Activated CD8-positive, alpha-beta memory T cell treated with anti-CD3 and anti-CD28 coated beads for 48 hours (primary cell): ENCODE measurements at regions not wholly inside any gene's neighbourhood (a gene's known extent, or its start where the extent isn't known, plus 50 kb on each side); places are given as distances from the start of the nearest gene placed in this dataset.

ENCODE experiments used
- DNase-seq, 3 experiments: peaks; one replicate each; pipeline ENCODE4 v3.0.0-alpha.2; 2020; ENCODE audit warnings: low read depth in 2 of 3, low spot score in 2 of 3

DNA sequence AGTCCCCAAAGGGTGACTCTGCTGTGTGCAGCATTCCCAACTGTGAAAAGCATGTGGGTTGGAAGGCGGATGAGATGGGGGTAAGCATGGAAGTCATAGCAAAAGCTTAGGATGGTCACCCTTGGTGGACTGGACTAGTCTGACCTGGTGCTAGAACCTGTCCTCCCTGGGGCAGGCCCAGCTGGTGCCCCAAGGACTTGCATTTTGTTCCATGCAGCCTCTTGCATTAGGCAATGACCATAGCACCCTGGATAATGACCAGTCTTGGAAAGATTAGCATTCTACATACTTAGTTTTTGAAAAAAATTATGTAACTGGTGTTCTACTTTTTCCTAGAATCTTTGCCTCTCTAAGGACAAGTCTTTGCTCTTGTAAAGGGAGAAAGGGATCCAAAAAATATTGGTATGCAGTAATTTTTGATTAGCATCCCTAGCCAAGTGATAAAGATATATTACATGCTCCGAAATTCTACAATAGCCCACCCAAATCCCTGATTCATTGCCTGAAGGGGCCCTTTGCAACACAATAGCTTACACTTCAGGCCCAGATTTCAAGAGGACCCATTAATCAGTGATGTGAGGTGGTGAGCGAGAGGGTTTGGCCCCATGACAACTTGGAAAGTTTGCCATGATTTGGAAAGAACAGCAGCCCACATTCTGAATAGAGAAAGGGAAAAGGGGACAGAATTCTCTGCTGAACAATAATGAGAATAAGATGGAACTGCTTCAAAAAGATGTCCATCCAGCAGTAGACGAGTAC lies 93.3 kb upstream of the CD180 start:
- no peak for DNase-seq

DNA sequence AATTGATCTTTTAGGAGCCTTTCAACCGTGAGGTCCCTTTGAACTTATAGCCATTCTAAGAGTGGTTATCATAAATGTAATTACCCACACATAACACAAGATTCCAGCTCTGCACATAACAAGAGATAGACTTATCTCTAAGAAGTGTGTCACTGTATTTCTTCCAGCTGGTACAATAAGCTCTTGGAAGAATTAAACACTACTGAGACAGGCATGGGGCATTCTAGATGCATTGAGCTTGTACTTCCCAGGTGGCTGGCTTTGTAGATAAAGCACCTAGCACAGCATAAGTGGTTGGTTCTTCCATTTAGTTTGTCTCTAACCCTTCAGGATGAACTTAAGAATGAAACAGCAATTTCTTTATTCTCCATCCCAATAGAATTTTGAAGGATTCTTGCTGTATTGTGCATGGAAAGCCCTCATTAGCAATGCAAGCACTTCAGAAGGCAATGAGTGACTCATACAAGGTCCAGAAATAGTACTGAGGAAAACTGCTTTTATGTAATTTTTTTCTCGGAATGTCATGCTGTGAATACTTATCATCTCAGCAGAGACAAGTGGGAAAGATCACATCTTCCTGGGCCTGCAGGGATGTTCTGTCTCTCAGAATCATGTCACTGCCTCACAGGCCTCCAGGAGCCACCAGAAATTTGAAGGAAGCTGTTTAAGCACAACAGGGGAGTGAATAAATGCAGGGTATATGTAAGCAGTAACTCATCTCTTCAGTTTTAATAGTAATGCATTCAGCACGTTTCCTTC lies 91.1 kb upstream of the CD180 start:
- DNase-seq: no peak

DNA sequence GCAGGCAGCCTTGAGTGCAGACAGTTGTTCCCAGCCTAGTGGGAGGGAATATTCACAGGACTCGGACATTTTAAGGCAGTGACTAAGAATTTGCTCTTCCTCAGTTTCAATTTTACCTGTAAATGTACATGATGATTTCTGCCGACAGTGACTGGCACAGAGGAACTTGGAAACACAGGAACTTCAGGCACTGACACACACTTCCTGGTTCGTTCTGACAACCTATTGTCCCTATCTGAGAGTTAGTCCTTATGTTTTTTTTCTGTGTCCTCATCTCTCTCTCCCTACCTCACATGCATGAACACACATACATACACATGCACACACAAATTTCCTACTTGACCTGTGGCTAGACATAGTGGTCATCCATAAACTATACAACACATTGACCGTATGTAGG lies 89.4 kb upstream of the CD180 start:
- DNase-seq: no peak

DNA sequence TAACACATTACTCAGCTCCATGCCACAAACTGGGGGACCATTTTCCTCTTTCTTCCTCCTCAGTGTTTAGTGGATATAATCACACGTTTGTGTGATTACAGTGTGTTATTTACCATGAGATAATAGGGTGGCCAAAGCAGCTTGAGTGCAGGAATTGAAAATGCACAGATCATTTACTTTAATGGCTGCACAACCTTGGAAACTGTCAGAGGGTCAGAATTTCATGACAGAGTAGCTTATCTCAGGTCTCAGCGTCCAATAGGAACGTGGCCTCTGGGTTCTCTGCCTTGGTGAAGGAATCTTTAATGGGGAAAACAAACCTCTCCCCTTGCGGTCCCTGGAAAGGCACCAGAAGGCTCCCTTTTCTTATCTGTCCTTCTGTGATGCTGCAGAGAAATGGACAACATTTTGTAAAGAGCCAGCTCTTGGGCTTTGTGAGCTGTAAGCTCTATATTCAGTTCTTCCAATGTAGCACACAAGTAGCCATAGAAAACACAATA lies 87.4 kb upstream of the CD180 start:
- DNase-seq: no peak

DNA sequence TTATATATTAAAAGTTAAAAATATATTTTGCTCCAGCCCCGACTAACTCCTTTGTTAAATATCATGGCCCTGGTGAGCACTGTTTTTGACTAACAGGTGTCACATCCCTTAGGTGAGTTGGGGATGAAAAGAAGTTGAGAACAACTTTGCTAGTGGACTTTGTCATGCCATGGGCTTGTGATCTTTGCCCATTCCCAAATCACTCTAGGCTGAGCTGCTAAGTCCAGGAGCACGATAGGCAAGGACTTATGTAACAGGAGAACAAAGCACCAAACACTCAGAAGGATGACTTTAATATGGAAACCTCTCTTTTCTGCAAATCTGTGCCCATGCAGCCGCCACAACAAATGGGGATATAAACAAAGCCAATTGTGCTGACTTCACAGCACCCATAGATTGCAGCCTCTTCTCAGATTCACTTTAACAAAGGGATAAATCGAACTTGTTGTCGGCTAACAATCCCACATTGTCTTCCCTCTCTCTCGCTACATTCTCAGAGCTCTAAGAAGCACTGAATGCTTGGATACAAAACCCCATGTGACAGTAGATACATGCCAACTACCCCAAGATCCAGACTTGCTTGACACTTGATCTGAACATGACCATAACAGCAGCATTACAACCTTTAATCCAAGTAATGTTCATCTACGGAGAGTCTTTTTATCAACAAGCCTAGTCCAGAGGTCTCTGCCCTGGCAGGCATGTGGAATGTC lies 86.8 kb upstream of the CD180 start:
- DNase-seq: no peak

DNA sequence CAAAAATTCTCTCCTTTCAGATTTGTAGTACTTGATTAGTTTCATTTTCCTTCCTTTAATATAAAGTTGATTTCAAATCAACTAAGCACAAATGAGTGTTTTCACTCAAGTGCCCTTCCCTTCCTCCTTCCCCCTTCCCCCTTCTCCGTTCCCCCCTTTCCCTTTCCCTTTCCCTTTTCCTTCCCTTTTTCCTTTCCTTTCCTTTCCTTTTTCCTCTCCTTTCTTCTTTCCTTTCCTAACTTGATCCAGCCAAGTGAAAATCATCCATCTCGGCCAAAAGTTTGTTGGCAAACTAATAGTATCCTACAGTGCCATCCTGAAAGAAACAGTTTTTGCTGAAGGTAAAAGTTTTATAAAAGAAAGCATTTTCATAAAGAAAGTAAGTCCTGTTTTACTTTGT lies 85.3 kb upstream of the CD180 start:
- DNase-seq: no peak

DNA sequence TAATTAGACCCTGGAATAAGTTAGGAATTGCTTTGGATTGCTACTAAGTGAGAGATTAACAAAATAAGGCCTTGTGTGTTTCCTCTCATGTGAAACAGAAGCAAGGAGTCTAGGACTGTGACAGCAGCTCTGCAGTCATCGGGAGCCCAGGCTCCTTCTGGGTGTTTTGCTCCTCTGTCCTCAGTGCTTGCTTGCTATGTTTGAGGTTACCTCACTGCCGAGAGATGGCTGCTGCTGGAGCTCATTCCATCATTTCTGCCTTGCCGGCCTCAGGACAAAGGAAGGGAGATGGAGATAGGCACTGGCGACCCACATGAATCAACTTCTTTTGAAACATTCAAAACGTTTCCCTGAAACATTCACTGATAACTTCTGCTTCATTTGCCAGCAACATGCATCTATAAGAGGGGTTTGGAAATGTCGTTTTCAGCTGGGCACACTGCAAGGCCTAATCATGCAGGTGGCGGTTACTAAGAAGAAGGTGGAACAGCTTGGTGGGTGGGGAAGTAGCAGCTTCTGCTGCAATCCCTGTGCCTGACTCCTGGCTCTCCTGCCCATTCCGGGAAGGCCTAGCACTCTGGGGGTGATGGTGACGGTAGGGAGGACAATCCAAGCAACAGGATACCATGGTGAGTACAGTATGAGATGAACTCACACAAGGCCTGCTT lies 77.2 kb upstream of the CD180 start:
- no peak for DNase-seq

DNA sequence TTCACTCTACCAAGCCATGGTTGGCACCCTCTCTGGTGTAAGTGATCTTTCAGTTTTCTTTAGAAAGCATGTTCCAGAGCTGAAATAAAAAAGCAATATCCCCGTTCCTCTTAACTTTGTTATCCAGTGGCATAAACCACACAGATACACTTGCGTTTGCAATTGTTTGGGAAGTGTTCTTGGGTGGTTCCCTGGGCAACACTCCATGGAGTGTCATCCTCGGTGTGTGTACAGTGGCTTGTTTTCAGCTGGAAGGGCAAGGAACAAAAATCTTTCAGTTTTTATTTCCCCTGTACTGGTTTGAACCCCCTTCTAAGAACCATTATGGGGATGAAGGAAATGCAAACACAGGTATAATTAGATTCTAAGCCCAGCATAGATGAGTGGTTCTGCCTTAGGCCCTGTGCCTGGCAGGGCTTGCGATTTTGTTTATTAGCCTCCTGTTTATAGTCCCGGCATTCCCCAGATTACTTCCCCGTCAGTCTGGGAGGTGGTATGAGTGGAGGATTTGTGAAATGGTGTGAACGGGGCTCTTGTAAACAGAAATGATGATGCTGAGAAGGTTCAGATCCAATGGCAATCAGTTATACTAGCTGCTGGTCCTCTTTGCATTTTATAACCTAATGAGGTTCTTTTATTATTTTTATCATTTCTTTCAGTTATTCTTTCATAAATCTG lies 76.0 kb upstream of the CD180 start:
- DNase-seq: no peak

DNA sequence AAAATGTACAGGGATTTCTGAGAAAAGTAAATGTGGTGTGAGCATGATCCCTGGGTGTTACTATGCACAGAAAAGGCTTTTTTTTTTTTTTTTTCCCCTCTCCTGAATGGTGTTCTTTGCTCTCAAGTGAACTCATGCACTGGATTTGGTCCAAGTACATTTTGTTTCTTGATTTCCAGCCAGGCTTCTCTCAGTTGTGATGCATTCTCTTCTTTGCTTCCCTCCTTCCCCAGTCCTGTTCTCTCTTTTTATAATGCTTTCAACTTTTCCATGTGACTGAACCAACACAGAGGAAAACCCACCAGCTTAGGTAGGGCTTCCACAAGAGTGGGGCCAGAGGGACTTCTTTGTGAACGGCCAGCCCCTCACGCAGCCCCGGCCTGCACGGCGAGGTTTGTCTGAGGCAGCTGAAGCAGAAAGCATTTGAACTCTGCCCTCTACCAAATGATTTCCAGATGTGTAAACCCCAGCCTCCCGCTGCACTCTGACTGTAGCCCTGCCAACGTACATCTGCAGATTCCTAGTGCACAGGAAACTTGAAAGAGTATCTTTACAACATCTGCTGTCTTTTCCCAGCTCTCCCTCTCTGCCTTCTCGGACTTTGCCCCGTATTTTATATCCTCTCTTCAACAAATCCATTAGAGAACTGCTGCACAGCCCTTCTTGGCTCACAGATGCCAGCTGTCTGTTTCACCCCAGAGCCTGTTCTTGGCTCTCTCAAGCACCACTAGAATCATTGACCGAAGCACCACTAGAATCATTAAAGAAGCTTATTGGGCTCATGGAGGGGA lies 71.8 kb upstream of the CD180 start:
- no peak for DNase-seq

DNA sequence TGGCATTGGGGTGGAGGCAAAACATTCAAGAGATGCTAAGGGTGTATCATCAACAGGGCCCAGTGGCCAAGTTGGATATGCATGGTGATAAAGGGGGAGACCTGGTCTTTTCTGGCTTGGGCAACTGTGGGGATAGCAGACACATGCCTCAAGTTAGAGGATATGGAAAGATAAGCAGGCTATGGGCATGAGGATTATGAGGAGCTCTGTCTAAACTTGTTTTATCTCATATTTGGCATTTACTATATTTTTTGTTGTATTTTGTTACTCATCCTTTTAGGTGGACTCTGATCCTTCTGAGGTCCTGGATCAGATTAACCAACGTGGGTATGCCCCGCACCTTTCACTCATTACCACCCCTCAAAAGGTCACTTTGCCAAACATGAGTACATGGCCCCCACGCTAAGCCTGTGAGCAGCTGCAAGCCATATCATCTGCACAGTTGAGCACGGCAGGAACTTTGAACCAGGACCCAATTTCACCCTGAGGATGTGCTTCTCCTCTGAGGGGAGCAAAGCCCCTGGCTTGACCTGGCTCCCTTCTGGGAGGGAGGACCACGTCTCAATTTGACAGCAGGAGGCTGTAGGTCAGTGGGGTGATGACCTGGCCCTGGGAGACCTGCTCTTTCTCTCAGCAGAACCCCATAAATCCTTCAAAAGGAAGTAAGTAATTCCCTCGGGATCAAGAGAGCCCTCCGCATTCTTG lies 71.1 kb upstream of the CD180 start:
- DNase-seq: no peak

DNA sequence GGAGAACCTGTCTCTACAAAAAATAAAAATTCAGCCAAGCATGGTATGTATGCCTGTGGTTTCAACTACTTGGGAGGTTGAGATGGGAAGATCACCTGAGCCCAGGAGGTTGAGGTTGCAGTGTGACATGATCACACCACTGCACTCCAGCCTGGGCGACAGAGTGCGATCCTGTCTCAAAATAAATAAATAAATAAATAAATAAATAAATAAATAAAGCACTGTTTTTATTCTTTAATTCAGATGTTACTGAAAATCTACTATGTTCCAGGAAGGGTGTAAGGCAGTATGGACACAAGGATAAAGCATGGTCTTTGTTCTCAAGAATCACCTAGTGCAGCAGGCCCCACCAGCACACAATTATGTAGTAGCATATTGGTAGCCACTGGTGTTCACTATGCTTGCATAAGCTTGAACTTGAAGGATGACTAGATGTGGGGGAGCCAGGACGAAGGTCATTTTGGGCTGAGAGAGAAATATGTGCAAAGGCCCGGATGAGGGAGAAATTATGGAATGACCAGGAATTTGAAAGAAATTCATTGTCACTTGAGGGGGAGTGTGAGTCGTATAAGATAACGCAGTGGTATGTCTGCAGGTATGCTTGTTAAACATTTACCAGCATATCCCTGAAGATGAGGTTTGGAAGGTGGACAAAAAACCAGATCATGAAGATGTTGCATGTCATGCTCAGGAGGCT lies 70.2 kb upstream of the CD180 start:
- DNase-seq: no peak

DNA sequence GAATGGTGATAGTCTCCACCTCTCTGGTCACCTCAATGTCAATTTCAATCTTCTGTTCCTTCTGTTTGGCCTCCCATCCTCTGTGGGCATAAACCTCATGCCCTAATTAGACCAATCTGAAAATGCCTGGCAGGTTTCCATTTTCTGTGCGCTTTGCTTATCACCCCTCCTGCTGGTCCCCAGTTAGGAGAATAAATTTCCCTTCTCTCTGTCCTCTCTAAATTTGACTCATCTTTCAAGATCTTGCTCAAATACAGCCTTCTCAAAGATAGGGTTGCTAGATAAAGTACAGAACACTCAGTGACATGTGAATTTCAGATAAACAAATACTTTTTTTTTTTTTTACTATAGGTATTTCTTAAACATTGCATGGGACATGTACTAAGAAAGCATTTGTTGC lies 69.4 kb upstream of the CD180 start:
- DNase-seq: no peak

DNA sequence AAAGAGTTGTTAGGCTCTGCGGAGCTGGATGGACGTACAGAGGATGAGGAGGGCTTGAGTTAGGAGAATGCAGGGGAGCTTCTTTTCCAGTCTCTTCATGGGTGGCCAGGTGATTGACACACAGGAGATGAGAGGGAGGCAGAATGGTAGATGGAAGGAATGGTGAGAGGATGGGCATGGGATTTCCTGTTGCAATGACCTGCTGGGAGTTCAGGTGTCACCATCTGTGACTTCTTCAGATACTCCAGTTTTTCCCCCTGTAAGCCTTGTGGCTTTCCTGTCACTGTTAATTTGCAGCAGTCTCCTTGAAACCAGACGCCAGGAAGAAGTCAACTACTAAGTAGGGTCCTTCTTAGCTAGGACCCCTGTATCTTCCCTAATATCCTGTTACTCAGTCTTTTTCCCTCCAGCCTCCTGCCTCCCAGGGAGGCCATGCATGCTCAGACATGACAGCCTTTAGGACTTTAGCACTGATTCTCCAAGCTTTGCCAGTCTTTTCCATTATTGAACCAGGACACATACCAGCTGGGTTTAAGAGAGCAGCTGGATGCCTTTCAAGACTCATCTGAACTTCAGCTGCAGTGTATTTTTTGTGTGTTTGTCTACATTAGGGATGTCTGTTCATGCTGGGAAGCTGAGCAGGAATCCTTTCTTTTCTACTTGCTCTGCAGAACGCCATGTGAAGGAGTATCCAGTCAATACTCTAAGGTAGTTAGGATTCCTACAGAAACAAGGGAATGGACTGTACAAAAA lies 67.2 kb upstream of the CD180 start:
- DNase-seq: no peak

DNA sequence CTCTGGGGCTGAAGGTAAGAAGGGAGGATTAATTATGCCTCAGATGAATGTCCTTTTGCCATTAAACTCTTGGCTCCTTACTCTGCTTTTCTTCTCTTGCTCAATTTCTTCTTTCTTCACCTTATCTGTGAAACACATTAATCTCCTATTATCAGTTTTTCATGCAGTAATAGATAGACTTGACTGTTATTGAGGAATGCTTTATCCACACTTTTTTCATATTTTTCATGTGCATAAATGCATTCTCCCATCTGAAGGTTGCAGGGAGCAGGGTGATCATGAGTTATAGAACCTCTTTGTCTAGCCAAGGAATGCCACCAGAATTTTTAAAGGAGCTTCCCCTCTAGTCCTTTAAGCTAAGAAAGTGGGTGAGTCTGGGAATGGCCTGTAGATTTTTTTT lies 66.4 kb upstream of the CD180 start:
- DNase-seq: no peak

DNA sequence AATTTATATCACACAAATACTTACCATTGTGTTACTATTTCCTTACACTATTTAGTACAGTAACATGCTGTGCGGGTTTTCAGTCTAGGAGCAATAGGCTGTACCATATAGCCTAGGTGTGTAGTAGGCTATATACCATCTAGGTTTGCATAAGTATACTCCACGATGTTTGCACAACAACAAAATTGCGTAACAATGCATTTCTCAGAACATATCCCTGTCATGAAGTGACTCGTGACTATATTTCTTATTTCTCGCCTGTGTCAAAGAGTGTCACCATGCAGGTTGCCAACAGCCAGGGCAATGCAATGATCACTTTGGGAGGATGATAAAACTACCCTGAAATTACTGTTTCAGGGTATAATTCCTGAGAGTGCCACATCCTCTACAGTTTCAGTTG lies 65.6 kb upstream of the CD180 start:
- DNase-seq: no peak

DNA sequence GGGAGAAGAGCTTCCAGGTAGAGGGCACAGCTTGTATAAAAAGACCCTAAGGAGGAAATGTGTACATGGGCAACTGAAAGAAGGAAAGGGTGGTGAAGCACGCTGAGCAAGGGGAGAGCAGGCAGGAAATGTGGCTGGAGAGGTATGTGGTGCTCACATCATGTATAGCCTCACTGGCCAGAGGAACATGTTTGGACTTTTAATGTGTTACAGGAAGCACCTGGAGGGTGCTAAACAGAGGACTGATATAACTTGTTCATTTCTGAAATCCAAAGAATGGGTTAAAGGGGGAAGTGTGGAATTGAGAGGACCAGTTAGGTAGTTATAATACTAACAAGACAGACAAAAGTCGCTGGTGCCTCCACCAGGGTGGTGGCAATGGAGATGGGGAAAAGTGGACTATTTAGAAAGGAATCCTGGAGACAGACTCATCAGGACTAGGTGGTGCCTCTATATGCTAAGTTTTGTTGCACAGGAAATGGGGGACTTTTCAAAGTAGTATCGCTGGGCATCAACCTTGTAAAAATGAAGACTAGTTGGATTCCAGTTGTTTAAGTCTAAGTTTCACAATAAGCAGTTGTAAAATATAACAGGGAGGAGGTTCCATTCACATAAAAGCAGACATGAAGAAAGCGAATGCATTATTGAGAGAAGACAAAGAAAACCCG lies 63.1 kb upstream of the CD180 start:
- no peak for DNase-seq

DNA sequence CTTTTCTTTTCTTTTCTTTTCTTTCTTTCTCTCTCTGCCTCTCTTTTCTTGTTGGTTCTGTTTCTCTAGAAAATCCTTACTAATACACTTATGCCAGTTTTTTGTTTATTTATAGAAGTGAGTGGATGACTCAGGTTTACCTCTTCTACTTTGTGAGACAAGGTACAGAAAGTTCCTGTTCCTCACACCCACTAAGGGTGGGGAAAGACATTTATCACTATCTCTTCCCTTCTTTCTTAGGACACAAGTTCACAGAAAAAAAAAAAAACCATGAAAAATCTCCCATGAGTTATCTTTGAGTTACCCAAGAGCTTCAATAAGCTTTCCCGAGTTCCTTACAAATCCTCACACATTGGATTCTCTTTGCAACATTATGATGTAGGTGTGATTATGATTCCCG lies 60.9 kb upstream of the CD180 start:
- DNase-seq: no peak

DNA sequence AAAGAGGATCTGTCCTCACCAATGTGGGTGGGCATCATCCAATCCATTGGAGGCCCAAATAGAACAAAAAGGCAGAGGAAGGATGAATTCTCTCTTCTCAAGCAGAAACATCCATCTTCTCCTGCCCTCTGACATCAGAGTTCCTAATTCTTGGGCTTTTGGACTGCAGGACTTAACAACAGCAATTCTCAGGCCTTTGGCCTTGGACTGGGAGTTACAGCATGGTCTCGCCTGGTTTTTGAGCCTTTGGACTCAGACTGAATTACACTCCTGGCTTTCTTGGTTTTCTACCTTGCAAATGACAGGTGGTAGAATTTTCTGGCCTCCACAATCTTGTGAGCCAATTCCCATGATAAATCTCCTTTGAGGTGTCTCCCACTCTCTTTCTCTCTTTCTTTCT lies 60.5 kb upstream of the CD180 start:
- no peak for DNase-seq
